ENCODE measurements at regions not wholly inside any gene's neighbourhood (a gene's known extent, or its start where the extent isn't known, plus 50 kb on each side); places are given as distances from the start of the nearest gene placed in this dataset.

DNA sequence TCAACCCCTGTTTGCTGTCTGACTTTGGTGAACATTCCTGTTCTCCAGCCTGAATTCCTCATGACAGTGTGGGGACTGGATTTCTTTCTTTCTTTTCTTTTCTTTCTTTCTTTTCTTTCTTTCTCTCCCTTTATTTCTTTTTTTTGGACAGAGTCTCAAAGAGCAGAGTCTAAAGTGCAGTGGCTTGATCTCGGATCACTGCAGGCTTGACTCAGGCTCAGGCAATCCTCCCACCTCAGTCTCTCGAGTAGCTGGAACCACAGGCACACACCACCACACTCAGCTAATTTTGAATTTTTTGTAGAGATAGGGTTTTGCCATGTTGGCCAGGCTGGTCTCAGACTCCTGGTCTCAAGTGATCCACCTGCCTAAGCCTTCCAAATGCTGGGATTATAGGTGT lies 63.1 kb downstream of the RPUSD4 start (continued):
- TF ChIP-seq ETS1 (IDR thresholded peaks at IDR 0.05) (no peak), EZH2phosphoT487 (IDR thresholded peaks at IDR 0.05; ENCODE audit: unreplicated experiment) (no peak)
- TF ChIP-seq, protein P1, sequence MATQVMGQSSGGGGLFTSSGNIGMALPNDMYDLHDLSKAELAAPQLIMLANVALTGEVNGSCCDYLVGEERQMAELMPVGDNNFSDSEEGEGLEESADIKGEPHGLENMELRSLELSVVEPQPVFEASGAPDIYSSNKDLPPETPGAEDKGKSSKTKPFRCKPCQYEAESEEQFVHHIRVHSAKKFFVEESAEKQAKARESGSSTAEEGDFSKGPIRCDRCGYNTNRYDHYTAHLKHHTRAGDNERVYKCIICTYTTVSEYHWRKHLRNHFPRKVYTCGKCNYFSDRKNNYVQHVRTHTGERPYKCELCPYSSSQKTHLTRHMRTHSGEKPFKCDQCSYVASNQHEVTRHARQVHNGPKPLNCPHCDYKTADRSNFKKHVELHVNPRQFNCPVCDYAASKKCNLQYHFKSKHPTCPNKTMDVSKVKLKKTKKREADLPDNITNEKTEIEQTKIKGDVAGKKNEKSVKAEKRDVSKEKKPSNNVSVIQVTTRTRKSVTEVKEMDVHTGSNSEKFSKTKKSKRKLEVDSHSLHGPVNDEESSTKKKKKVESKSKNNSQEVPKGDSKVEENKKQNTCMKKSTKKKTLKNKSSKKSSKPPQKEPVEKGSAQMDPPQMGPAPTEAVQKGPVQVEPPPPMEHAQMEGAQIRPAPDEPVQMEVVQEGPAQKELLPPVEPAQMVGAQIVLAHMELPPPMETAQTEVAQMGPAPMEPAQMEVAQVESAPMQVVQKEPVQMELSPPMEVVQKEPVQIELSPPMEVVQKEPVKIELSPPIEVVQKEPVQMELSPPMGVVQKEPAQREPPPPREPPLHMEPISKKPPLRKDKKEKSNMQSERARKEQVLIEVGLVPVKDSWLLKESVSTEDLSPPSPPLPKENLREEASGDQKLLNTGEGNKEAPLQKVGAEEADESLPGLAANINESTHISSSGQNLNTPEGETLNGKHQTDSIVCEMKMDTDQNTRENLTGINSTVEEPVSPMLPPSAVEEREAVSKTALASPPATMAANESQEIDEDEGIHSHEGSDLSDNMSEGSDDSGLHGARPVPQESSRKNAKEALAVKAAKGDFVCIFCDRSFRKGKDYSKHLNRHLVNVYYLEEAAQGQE (IDR thresholded peaks at IDR 0.05; ENCODE audit: unreplicated experiment) = no peak

GRCh38 chr11:126147208-126148111 lies 64.0 kb downstream of the RPUSD4 start:
- no peak overlapping the region; the same call in 2 of the 3 replicates for H3K4me3 Mint-ChIP-seq
- no peaks in the 10 kb centered on the region for H3K27me3 ChIP-seq (ENCODE audit: insufficient read depth)
- H3K4me3 ChIP-seq = no peak overlapping the region
- H4K20me1 ChIP-seq (replicated peaks; ENCODE audit: insufficient read depth) = no peaks in the 10 kb centered on the region
- peaks cover 13% of the 10 kb centered on the region for H3K9me3 Mint-ChIP-seq
- H3K9me2 ChIP-seq (ENCODE audit: insufficient read depth) = no peaks in the 10 kb centered on the region
- H3K27ac ChIP-seq (ENCODE audit: low read depth) = 0 out of 2 replicates have a peak overlapping the region, but pooled peaks have one; percentile 66
- DNase-seq (ENCODE audit: low spot score) (peak; percentile 62), ATAC-seq (peak; percentile 52)
- peaks cover 9% of the 10 kb centered on the region for H3K36me3 Mint-ChIP-seq (ENCODE audit: low read depth)
- peak overlapping the region; percentile 68 for H3K4me2 ChIP-seq
- H3K27me3 Mint-ChIP-seq (ENCODE audit: insufficient read depth, low read depth, poor library complexity) = peaks cover 7% of the 10 kb centered on the region
- H3K79me2 ChIP-seq (replicated peaks; ENCODE audit: insufficient read depth) = no peaks in the 10 kb centered on the region
- H3K27ac Mint-ChIP-seq = no peak overlapping the region
- peaks cover 42% of the 10 kb centered on the region for H3K4me1 Mint-ChIP-seq
- no peaks in the 10 kb centered on the region for H3K36me3 ChIP-seq (ENCODE audit: insufficient read depth)
- H3K4me1 ChIP-seq (ENCODE audit: insufficient read depth) = peaks cover 36% of the 10 kb centered on the region
- no peak for TF ChIP-seq ZNF462 (CRISPR knock-in tag; IDR thresholded peaks at IDR 0.05)
- TF ChIP-seq POLR2AphosphoS5 (IDR thresholded peaks at IDR 0.05; ENCODE audit: low read depth) = 0 out of 2 replicates have a peak, but pooled peaks have one; percentile 14
- TF ChIP-seq CTCF (conservative IDR thresholded peaks at IDR 0.05; ENCODE audit: low read depth in 2 of 2) = peak; percentile 25 to 30; a peak in 3 of 4 replicates
- H2AFZ ChIP-seq = peak overlapping the region; percentile 89
- H3F3A ChIP-seq (replicated peaks; ENCODE audit: low read depth) = 0 out of 2 replicates have a peak, but pooled peaks cover 2% of the 10 kb centered on the region
